ENCODE measurements at regions not wholly inside any gene's neighbourhood (a gene's known extent, or its start where the extent isn't known, plus 50 kb on each side); places are given as distances from the start of the nearest gene placed in this dataset.

- no peak for DNase-seq
Measured at GRCh38 chr13:105579821-105580710, 955.4 kb downstream of the EFNB2 start.

GRCh38 chr13:105573136-105573535 lies 962.3 kb downstream of the EFNB2 start:
- DNase-seq: no peak

GRCh38 chr13:105572401-105572800 lies 963.1 kb downstream of the EFNB2 start:
- no peak for DNase-seq

GRCh38 chr13:105569816-105570215 lies 965.6 kb downstream of the EFNB2 start:
- DNase-seq: no peak

GRCh38 chr13:105567951-105568525 lies 967.4 kb downstream of the EFNB2 start:
- DNase-seq: no peak

GRCh38 chr13:105565136-105565727 lies 970.2 kb downstream of the EFNB2 start:
- no peak for DNase-seq

GRCh38 chr13:105552078-105552477 lies 983.4 kb downstream of the EFNB2 start:
- no peak for DNase-seq

- no peak for DNase-seq
Measured at GRCh38 chr13:105547851-105548250, 987.6 kb downstream of the EFNB2 start.

- DNase-seq: no peak
Measured at GRCh38 chr13:105545811-105546210, 989.7 kb downstream of the EFNB2 start.

GRCh38 chr13:105543742-105544141 lies 991.7 kb downstream of the EFNB2 start:
- no peak for DNase-seq

GRCh38 chr13:105541565-105541964 lies 993.9 kb downstream of the EFNB2 start:
- DNase-seq: no peak

- DNase-seq: no peak
Measured at GRCh38 chr13:105538346-105538745, 997.1 kb downstream of the EFNB2 start.

- no peak for DNase-seq
Measured at GRCh38 chr13:105537113-105537512, 998.3 kb downstream of the EFNB2 start.

- no peak for DNase-seq
Measured at GRCh38 chr13:105530468-105530867, 1005.0 kb downstream of the EFNB2 start.

- no peak for DNase-seq
Measured at GRCh38 chr13:105527127-105527526, 1008.3 kb downstream of the EFNB2 start.

GRCh38 chr13:105519771-105520170 lies 1015.7 kb downstream of the EFNB2 start:
- no peak for DNase-seq

- DNase-seq: no peak
Measured at GRCh38 chr13:105518086-105518485, 1017.4 kb downstream of the EFNB2 start.

GRCh38 chr13:105514401-105514800 lies 1021.1 kb downstream of the EFNB2 start:
- DNase-seq: no peak

GRCh38 chr13:105513448-105513847 lies 1022.0 kb downstream of the EFNB2 start:
- DNase-seq: no peak

GRCh38 chr13:105509981-105510762 lies 1025.3 kb downstream of the EFNB2 start:
- no peak for DNase-seq

GRCh38 chr13:105506463-105506862 lies 1029.0 kb downstream of the EFNB2 start:
- no peak for DNase-seq

GRCh38 chr13:105502193-105502592 lies 1033.3 kb downstream of the EFNB2 start:
- no peak for DNase-seq

- no peak for DNase-seq
Measured at GRCh38 chr13:105497597-105497996, 1037.9 kb downstream of the EFNB2 start.
